GM18909 (cell line): ENCODE measurements at regions not wholly inside any gene's neighbourhood (a gene's known extent, or its start where the extent isn't known, plus 50 kb on each side); places are given as distances from the start of the nearest gene placed in this dataset.
"Not testable (repeated sequence)": the region's sequence is repeated elsewhere in the genome, so short reads cannot be mapped to it uniquely, and the experiment has no call there.

Experiments used
- ATAC-seq: cut with Tn5 transposase; IDR thresholded peaks from one replicate; pipeline ENCODE4 v1.9.1; 2021; ENCODE audit warnings: mild to moderate bottlenecking; ENCODE audit not compliant: unreplicated experiment, poor library complexity

DNA sequence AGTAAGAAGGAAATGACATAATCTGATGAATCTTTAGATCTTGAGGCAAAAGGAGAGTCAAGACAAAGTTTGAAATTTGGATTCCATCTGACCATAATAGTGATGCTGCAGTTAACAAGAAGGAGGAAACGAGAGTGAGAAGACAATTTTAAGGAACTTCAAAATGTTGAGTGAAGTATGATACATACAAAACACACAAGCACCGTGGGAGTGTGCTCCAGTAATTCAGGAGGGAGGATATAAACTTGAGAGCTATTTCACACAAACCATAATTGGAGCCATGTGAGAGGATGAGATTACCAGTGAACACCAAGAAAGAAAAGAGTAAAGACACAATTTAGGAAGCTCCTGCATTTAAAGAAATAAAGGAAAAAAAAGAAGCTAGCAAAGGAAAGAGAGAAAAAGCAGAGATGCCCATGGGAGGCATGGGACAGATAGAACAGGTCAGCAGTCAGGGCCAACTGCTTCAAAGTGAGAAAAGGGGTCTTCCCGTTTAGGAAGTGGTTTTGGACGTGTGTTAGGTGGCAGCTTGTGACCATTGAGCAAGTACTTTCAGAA lies 150.7 kb upstream of the SLC7A11 start:
- peak; percentile 66 for ATAC-seq

DNA sequence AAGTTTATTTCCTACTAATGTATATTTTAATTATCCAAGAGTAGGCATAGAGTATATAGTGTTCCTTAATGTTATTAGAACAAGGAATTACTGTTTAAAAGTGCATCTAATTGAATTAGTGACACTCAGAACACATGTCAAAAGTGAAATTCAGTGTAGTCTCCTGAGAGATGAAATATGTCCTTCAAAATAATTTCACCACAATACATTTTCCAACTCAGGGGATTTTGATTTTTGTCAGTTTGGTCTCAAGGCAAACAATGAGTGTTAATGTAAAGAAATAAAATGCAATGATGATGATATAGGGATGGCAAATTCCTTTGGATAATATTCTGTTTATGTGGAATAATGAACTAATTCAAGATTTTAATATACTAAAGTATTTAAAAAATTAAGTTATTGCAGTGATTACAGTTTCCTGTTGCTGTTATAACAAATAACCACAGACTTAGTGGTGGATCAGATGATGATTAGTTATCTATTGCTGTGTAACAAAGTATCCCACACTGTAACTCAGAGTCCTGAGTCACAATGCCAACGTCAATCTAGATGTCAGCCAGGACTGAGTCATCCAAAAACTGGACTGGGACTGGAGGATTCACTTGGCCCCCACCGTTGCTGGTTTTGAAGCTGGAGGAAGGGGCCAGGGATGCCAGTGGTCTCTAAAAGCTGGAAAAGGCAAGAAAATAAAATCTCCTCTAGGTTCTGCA lies 148.0 kb upstream of the SLC7A11 start:
- no peak for ATAC-seq

DNA sequence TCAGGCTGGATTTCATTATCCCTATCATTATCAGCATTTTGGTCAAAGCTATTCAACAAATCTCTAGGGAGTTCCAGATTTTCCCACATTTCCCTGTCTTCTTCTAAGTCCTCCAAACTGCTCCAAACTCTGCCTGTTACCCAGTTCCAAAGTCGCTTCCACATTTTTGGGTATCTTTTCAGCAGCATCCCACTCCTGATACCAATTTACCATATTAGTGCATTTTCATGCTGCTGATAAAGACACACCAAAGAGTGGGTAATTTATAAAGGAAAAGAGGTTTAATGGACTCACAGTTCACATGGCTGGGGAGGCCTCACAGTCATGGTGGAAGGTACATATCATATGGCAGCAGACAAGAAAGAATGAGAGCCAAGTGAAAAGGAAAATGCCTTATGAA lies 132.8 kb upstream of the SLC7A11 start:
- ATAC-seq: no peak

DNA sequence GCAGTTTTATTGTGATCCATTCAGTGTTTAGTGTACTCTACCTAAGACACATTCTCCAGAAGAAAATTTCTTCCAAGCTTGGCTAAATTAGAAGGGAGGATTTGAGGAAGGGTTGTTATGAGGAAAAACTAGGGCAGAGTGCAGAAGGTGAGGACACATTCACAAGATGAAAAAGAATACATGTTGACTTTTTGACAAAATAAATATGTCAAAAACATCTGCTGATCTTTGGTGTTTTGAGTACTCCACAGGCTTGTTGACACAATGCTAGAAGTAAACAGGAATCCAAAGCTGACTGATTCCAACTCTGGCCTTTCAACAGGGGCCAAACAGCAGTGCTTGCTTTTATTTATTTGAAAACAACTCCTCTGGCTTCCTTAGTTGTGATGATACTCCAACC lies 125.8 kb upstream of the SLC7A11 start:
- no peak for ATAC-seq

DNA sequence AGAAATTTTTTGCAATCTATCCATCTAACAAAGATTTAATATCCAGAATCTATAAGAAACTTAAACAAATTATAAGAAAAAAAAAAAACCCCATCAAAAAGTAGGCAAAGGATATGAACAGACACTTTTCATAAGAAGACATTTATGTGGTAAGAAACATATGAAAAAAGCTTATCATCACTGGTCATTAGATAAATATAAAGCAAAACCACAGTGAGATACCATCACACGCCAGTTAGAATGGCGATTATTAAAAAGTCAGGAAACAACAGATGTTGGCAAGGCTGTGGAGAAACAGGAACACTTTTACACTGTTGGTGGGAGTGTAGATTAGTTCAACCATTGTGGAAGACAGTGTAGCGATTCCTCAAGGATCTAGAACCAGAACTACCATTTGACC lies 110.3 kb upstream of the SLC7A11 start:
- not testable (repeated sequence) for ATAC-seq

DNA sequence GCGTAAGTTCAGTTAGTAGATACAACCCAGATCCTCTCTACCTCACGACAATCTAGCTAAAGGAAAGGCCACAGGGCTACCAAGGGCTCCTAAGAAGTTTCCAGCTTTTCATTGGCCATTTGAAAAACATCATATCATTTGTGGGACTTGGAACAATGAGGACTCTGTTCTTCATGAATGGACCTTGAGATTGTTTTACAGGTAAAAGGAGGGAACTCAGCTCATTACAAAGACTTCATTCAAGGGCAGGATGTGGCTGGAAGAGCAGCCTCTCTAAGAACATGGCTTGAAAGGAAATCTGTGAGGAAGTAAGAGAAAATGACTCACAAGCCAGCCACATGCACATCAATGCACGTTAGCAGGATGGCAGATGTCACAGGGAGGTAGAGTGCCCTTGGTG lies 105.9 kb upstream of the SLC7A11 start:
- peak; percentile 70 for ATAC-seq

DNA sequence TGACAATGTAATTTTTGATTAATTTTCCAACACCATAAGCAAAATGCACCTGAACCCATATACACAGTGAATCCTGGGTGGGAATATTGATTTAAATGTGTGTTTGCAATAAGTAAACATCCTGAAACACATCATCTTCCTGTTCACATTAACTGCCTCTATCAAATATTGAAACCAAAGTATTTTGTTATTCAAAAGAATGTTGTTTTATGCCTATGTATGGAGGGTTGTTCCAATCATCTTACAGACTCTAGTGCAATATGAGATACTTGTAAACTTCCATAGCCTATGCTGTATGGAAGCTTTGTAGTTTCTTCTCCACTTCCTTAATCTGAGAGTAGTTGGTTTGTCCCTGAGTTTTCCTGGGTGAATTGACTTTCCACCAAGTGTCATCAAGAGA lies 105.4 kb upstream of the SLC7A11 start:
- no peak for ATAC-seq

DNA sequence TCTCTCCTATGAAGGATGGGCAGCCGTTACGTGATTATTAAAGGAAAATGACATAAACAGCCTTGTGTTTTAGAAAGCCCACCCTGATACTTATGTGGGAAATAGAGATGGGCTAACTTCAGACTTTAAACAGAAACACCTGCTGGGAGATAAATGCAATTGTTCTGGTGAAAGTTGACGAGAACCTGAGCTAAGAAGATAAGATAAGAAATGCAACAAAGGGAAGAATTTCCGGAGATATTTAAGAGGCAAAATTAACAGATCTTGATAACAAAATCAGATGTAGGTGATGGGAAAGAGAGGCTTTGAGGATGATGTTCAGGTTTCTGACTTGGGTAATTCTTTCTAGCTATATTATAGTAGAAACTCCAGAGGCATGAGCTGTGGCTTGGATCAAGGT lies 102.7 kb upstream of the SLC7A11 start:
- no peak for ATAC-seq

DNA sequence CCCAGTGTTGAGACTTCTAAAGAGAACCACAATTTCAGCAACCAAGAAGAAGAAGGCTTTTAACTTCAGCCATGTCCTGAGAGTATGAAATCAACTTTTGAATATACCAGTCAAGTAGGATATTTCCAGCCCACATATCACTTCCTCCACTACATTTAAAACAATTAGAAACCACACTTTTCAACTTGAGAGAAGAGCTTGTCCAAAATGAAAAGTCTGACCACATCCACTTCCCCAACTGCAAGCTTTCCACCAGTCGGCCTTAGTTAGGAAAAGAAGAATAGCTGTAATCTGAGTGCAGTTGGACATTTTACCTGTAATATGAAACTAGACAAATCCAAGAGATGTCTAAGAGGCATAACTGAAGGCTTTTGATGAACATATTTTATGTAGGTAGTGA lies 101.9 kb upstream of the SLC7A11 start:
- ATAC-seq: no peak

DNA sequence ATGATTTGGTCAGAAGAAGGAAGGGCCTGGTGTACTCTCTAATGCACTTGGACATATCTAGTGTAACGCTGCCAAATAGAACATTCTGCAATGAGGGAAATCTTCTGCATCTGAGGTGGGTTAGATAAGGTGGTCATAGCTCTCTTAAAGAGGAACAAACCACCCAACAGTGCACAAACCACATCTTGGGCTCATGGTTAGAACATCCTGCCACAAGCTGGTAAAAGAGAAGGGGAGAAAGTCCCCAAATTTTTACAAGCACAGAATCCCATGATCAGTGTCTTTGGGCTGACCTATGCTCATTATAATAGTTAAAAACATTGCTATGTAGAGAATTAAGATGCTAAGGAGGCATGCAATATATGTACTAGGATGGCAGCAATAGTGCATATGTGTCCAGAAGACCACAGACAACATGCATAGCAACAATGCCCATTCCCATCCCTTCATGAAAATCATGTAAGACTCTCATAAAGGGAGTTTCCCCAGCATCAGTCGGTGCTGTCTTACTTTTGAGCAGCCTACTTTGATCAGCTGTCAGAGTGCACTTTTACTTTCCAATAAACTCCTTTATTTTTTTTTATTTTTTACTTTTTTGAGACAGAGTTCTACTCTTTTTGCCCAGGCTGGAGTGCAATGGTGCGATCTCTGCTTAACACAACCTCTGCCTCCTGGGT lies 99.7 kb upstream of the SLC7A11 start:
- ATAC-seq: peak; percentile 86

DNA sequence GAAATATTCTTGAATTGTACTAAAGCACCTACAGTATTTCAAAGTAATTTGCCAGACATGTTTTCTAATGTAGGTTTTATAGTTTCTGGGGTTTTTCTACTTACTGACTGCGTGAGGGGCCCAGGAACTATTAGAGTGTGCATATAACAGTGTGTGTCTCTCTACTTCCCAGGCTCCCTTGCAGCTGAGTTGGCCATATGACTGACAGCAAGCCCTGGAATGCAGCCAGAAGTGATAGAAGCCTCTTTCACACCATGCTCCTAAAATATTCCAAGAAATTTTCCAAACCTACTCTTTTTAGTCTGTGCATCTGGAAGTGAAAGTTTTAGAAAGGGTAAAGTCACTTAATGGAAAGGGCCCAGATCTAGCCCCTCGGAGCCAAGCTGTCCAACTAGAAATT lies 96.7 kb upstream of the SLC7A11 start:
- ATAC-seq: no peak

DNA sequence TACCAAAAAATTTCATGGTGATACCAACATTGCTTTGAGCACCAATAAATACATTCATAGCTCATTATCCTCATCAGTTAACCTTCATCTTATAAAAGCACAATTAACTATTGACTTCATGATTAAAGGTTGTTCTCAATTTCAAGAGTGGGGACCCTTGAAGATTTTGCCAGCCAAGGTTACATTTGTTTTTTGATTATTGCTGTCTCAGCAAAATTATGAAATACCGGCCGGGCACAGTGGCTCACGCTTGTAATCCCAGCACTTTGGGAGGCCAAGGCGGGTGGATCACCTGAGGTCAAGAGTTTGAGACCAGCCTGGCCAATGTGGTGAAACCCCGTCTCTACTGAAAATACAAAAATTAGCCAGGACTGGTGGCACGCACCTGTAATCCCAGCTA lies 96.1 kb upstream of the SLC7A11 start:
- not testable (repeated sequence) for ATAC-seq

DNA sequence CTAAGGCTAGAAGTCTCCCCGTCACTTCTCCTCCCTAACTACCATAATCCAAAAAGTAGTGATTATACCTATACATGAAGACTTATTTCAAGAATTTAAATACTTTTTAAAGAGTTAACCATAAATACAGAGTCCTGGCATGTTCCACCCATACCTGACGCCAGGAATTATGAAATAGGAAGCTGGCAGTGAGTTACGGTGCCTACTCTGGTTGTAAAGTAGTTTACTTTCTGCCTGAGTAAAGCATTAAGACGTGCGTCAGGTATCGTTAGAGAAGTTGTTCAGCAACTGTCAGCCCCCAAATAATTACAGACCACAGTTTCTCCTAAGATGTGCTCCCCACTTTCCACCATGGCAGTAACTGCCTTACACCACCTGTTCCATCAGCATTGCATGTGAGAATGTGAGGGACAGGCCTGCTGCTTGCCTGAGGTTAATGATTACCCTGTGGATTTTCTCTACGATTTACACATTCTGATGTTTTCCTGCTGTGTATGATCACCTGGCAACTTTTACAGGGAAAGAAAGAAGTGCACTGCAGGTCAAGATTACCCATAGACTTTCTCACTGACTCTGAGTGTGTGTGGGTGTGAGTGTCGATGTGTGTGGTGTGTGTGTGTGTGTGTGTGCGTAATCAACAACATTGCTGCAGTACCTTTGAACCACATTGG lies 92.3 kb upstream of the SLC7A11 start:
- no peak for ATAC-seq

DNA sequence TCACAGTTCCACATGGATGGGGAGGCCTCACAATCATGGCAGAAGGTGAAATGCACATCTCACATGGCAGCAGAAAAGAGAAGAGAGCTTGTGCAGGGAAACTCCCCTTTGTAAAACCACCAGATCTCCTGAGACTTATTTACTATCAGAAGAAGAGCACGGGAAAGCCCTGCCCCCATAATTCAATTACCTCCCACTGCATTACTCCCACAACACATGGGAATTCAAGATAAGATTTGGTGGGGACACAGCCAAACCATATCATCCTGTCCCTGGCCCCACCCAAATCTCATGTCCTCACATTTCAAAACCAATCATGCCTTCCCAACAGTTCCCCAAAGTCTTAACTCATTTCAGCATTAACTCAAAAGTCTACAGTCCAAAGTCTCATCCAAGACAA lies 90.3 kb upstream of the SLC7A11 start:
- ATAC-seq: not testable (repeated sequence)

DNA sequence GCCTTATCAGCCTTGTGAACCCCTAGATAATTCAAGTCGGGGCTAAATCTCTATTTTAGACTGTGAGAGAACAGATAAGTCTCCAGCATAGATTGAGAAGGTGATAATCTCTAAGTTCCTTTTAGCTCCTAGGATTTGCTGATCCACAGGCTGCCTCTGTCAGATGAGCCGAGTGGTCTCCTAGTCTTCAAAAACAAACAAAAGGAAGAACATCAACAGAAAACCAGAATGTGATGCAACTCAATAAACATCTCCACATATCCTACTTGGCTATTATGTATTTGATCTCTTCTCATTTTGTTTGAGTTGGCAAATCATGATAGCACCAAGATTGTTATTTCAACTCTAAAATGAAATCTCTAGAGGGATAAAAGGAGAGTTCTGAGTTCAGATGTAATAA lies 88.4 kb upstream of the SLC7A11 start:
- no peak for ATAC-seq

DNA sequence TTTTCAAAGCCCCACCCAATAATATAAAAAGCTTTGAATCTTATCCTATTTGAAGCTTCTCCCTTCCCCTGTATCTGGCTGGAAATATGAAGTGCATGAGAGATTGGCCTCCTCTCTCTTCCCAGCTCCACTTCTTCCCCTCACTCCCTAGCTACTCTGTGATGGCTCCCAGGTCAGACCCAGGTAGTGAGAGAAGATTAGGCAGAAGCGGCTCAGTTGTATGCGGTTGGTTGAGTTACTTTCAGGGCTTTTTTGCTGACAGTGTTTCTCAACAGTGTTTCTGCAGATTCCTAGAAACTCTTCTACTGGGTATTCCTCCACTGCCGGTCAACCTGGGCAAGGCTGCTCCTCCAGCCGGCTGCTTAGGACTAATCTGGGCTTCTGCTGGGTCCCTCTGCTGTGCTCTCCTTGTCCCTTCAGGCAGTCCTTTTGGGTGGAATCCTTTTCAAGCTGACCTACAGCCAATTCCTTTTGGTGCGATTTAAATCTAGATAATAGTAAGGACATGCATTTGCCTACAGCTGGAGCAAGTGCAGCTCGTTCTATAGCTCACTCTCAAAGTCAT lies 87.4 kb upstream of the SLC7A11 start:
- no peak for ATAC-seq

DNA sequence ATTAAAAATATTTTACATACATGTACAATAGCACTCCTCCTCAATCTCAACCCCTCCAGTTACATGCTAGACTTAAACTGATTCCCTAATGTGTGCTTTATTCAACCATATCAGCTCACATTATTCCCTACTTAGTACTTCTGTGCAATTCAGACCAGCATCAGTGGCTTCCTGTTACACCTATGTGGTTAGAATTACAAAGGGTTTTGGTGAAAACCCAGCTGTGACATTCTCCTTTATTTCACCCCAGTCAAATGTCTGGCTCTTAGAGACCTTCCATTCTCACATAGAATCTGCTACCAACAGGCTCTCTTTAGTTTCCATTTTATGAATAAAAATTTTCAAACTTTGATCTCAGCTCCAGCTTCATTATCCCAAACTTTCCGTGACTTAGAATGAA lies 85.2 kb upstream of the SLC7A11 start:
- ATAC-seq: no peak

DNA sequence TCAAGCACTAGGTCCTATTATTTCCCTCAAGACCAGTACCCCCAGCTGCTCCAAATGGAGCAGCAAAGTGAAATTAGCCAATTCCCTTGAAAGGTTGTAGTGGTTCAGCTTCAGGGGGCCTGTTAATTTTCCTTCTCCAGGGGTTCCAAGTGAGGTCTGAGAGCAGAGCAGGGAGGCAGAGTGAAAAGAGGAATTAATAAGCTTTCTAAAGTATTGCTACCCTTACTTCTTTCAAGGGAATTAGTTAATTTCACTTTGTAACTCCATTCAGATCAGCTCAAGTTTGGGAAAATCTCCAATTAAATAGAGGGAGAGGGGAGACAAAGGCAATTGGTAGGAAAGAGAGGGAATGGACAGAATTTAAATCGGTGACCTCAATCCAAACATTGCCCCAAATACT lies 78.7 kb upstream of the SLC7A11 start:
- ATAC-seq: no peak

DNA sequence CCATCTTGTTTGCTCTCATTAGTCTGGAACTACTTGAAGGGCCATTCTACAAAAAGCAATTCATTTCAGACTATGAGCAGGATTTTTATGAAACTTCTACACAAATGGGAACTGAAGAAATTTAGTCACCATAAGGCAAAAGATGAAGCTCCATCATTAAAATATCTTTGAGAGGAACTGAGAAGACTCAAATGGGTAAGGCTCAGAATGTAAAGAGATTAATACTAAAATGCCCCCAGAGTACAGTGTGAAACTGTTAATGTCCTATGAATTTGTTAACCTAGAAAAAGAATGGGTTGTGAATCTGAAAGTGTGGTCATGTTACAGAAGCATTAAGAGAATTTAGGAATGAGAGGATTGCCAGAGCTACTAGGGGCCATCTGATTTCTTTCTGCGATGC lies 77.9 kb upstream of the SLC7A11 start:
- ATAC-seq: no peak

DNA sequence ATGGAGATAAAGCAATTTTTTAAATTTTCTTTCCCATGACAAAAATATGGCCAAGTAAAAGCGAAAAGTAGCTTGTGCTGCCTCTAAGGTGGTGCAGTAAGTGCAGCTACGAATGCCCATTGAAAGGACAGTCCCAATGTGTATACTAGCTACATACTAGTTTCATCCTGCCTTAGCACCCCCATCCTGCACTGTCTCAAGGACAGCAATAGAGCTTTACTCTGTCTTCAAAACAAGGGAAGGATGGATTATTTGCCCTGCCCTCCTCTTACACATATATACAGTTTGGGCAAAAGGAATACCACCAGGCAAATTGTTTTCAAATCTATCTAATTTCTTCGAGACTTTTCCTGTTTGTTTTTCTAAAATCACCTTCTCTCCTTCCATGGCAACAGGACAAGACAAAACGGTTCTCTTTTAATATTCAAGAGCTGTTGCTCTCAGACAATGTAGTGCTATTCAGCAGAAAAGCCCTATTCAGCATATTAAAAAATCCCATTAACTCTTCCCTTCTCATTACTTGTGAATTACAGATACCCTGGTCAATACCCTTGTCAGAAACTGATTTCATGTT lies 75.1 kb upstream of the SLC7A11 start:
- no peak for ATAC-seq

DNA sequence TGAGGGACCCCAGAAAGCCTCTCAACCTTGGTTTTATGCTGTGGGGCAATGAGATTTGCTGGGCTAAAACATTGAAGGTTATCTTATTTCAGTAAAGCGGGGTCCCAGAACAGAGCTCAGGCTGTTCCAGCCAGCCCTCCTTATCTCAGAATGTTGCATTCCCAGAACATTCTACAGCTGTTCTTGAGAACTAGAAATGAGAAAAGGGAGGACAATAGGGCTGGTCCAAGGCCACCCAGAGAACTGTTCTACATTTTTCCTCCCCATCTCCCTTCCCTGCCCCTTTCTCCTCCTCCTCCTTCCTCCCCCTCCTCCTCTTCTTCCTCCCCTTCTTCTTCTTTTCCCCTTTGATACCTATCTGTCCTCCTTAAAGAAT lies 70.4 kb upstream of the SLC7A11 start:
- no peak for ATAC-seq
